RCC 7860 (cell line): ENCODE measurements at regions not wholly inside any gene's neighbourhood (a gene's known extent, or its start where the extent isn't known, plus 50 kb on each side); places are given as distances from the start of the nearest gene placed in this dataset.
A peak's percentile ranks its signal among the peaks of the same experiment; 100 is the strongest.

Experiments
- DNase-seq: peaks from one replicate; pipeline ENCODE4 v3.0.0-alpha.2; 2015; ENCODE audit warnings: low spot score
- FAIRE-seq: peaks from 2 replicates; lab custom pipeline; 2012; peaks lifted over from hg19 to GRCh38; lab: Jason Lieb, UNC

- DNase-seq (peak; percentile 97), FAIRE-seq (peak; percentile 99)
Measured at GRCh38 chr7:106486331-106486730, 174.6 kb downstream of the CCDC71L start.

- FAIRE-seq (no peak), DNase-seq (no peak)
Measured at GRCh38 chr7:106485919-106486318, 175.0 kb downstream of the CCDC71L start.

GRCh38 chr7:106485031-106485551 lies 175.9 kb downstream of the CCDC71L start:
- DNase-seq = peak; percentile 91

GRCh38 chr7:106484562-106484961 lies 176.4 kb downstream of the CCDC71L start:
- DNase-seq = peak; percentile 72
- no peak for FAIRE-seq

More at GRCh38 chr7:106485031-106485551, 175.9 kb downstream of the CCDC71L start:
- peak; percentile 97 for FAIRE-seq

GRCh38 chr7:106482091-106482490 lies 178.9 kb downstream of the CCDC71L start:
- no peak for FAIRE-seq

GRCh38 chr7:106480616-106481031 lies 180.3 kb downstream of the CCDC71L start:
- FAIRE-seq = no peak
- DNase-seq = no peak

More at GRCh38 chr7:106482091-106482490, 178.9 kb downstream of the CCDC71L start:
- no peak for DNase-seq

GRCh38 chr7:106480161-106480579 lies 180.8 kb downstream of the CCDC71L start:
- DNase-seq = no peak
- no peak for FAIRE-seq

GRCh38 chr7:106476751-106477150 lies 184.2 kb downstream of the CCDC71L start:
- DNase-seq (no peak), FAIRE-seq (no peak)

GRCh38 chr7:106472741-106473140 lies 188.0 kb upstream of the NAMPT start:
- no peak for DNase-seq
- no peak for FAIRE-seq

- FAIRE-seq (no peak), DNase-seq (no peak)
Measured at GRCh38 chr7:106471686-106472440, 187.1 kb upstream of the NAMPT start.

GRCh38 chr7:106471021-106471420 lies 186.2 kb upstream of the NAMPT start:
- no peak for DNase-seq
- no peak for FAIRE-seq

- FAIRE-seq = no peak
- no peak for DNase-seq
Measured at GRCh38 chr7:106466867-106467266, 182.1 kb upstream of the NAMPT start.

- DNase-seq (no peak), FAIRE-seq (no peak)
Measured at GRCh38 chr7:106465704-106466468, 181.1 kb upstream of the NAMPT start.

GRCh38 chr7:106464651-106465050 lies 179.9 kb upstream of the NAMPT start:
- DNase-seq = no peak
- FAIRE-seq = no peak

GRCh38 chr7:106463851-106464611 lies 179.2 kb upstream of the NAMPT start:
- DNase-seq (no peak), FAIRE-seq (no peak)

GRCh38 chr7:106462914-106463482 lies 178.2 kb upstream of the NAMPT start:
- no peak for FAIRE-seq
- no peak for DNase-seq

GRCh38 chr7:106462365-106462859 lies 177.6 kb upstream of the NAMPT start:
- DNase-seq = peak; percentile 48
- peak; percentile 76 for FAIRE-seq

- DNase-seq = peak; percentile 92
- FAIRE-seq = no peak
Measured at GRCh38 chr7:106460792-106461254, 176.0 kb upstream of the NAMPT start.

GRCh38 chr7:106459397-106460072 lies 174.8 kb upstream of the NAMPT start:
- FAIRE-seq (no peak), DNase-seq (no peak)

- FAIRE-seq (no peak), DNase-seq (no peak)
Measured at GRCh38 chr7:106457678-106458077, 172.9 kb upstream of the NAMPT start.
